GM12878 (cell line): ENCODE measurements at regions not wholly inside any gene's neighbourhood (a gene's known extent, or its start where the extent isn't known, plus 50 kb on each side); places are given as distances from the start of the nearest gene placed in this dataset.

Experiments
- ATAC-seq: fragments of 200-7000 bp; cut with Tn5 transposase; 3 replicates; pipeline ENCODE4 v1.9.1; 2020; ENCODE audit warnings: mild to moderate bottlenecking, moderate library complexity
- BruUV-seq: library from RNA; stranded (reverse); fragments of 400-500 nt; replicated peaks from 2 replicates; lab custom pipeline; 2021; lab: Mats Ljungman, UMichigan
- CTCF ChIA-PET: fragments of 300-600 bp; sonication (Branson Sonifier 250); formaldehyde crosslinking; extraction: SDS; loops from one replicate; lab custom pipeline; 2021; ENCODE audit warnings: inconsistent platforms; lab: Yijun Ruan, JAX
- POLR2A ChIA-PET: fragments of 350-600 bp; formaldehyde crosslinking; extraction: SDS; loops from one replicate; lab custom pipeline; 2021; ENCODE audit warnings: inconsistent platforms; lab: Charles Lee
- RAD21 ChIA-PET: fragments of 300-600 bp; sonication (Branson Sonifier 250); formaldehyde crosslinking; loops from one replicate; lab custom pipeline; 2023; ENCODE audit warnings: antibody characterized with exemption; ENCODE audit not compliant: unreplicated experiment; lab: Charles Lee
- SMC1A ChIA-PET: fragments of 300-600 bp; sonication (Branson Sonifier 250); formaldehyde crosslinking; loops from one replicate; lab custom pipeline; 2023; ENCODE audit not compliant: unreplicated experiment, uncharacterized antibody; lab: Charles Lee
- DNase-seq: peaks from one replicate; pipeline ENCODE4 v3.0.0-alpha.2; 2011; ENCODE audit warnings: low read depth, low spot score
- FAIRE-seq: peaks from 3 replicates; lab custom pipeline; 2011; peaks lifted over from hg19 to GRCh38; lab: Jason Lieb, UNC
- H2AFZ ChIP-seq: 2 replicates; pipeline ENCODE4 v1.6.0; 2011; ENCODE audit warnings: low read depth, low read length, control low read depth; ENCODE audit not compliant: control insufficient read depth
- H3K27ac ChIP-seq: 2 replicates; pipeline ENCODE4 v1.5.1; 2011; ENCODE audit warnings: control low read depth; ENCODE audit not compliant: control insufficient read depth, insufficient read depth
- H3K27me3 ChIP-seq, 2 experiments: replicated peaks in 1 of 2; 2 replicates each; pipeline versions ENCODE4 v1.6.0 to v1.6.1; 2011; ENCODE audit warnings: low read length in 1 of 2; ENCODE audit not compliant: control insufficient read depth in 2 of 2, insufficient read depth in 2 of 2
- H3K36me3 ChIP-seq, 2 experiments: 2 replicates each; pipeline ENCODE4 v1.5.1; 2011; ENCODE audit warnings: low read length in 1 of 2; ENCODE audit not compliant: control insufficient read depth in 2 of 2, insufficient read depth in 2 of 2
- H3K4me1 ChIP-seq: 2 replicates; pipeline ENCODE4 v1.6.1; 2011; ENCODE audit warnings: mild to moderate bottlenecking, low read length, moderate library complexity, mixed read lengths; ENCODE audit not compliant: control insufficient read depth, insufficient read depth
- H3K4me2 ChIP-seq: 2 replicates; pipeline ENCODE4 v1.6.0; 2011; ENCODE audit warnings: control low read depth; ENCODE audit not compliant: control insufficient read depth, insufficient read depth
- H3K4me3 ChIP-seq: fragments of 200-600 bp; sonication (generic); 2 replicates; pipeline ENCODE4 v1.5.1; 2016
- H3K79me2 ChIP-seq: 2 replicates; pipeline ENCODE4 v1.6.0; 2011; ENCODE audit warnings: low read length; ENCODE audit not compliant: control insufficient read depth, insufficient read depth
- H3K9ac ChIP-seq: 2 replicates; pipeline ENCODE4 v1.8.0; 2011; ENCODE audit warnings: low read length, control low read depth, mixed read lengths; ENCODE audit not compliant: control insufficient read depth, insufficient read depth
- H3K9me3 ChIP-seq: replicated peaks from 3 replicates; pipeline ENCODE4 v1.5.1; 2011; ENCODE audit warnings: mild to moderate bottlenecking, low read length; ENCODE audit not compliant: control insufficient read depth, insufficient read depth
- H4K20me1 ChIP-seq: 2 replicates; pipeline ENCODE4 v1.6.0; 2011; ENCODE audit not compliant: control insufficient read depth, insufficient read depth
- IKZF2 ChIP-seq, 2 experiments: fragments of 450-650 bp; IDR thresholded peaks; 2 replicates each; pipeline ENCODE4 v1.6.1; 2017; ENCODE audit warnings: mild to moderate bottlenecking in 2 of 2, moderate library complexity in 2 of 2
- MAX ChIP-seq: IDR thresholded peaks from 2 replicates; pipeline ENCODE4 v1.6.1; 2012; ENCODE audit warnings: low read depth, low read length, improper control_type of control experiment
- NFIC ChIP-seq: IDR thresholded peaks from 2 replicates; pipeline ENCODE4 v1.6.1; 2012; ENCODE audit warnings: low read depth, mild to moderate bottlenecking, inconsistent platforms, low read length, moderate library complexity
- RBBP5 ChIP-seq: fragments of 200-600 bp; sonication (generic); conservative IDR thresholded peaks from 2 replicates; pipeline ENCODE4 v1.6.1; 2016
- SMARCA5 ChIP-seq: fragments of 450-650 bp; IDR thresholded peaks from 2 replicates; pipeline ENCODE4 v1.6.1; 2017; ENCODE audit warnings: mild to moderate bottlenecking
- USF2 ChIP-seq: IDR thresholded peaks from 2 replicates; pipeline ENCODE4 v1.6.1; 2011; ENCODE audit warnings: low read depth, low read length, improper control_type of control experiment, borderline replicate concordance
- ZNF217 ChIP-seq: fragments of 450-650 bp; IDR thresholded peaks from 2 replicates; pipeline ENCODE4 v1.6.1; 2017; ENCODE audit warnings: antibody characterized with exemption, mild to moderate bottlenecking
- ZNF622 ChIP-seq: fragments of 450-650 bp; IDR thresholded peaks from 2 replicates; pipeline ENCODE4 v1.6.1; 2017; ENCODE audit warnings: mild to moderate bottlenecking, inconsistent platforms
- WGBS: methylation state at CpG from one replicate; pipeline ENCODE4 v1.1.6; 2016; ENCODE audit warnings: low lambda C conversion rate; ENCODE audit not compliant: insufficient replicate concordance, insufficient coverage; ENCODE audit errors: missing lambda C conversion rate; 5-methylcytosine and 5-hydroxymethylcytosine counted together
- in situ Hi-C: fragments of 300-500 bp; cut with MboI; formaldehyde crosslinking; loops from 9 replicates; pipeline ENCODE4 v1.14.3; 2018; ENCODE audit warnings: mixed read lengths
- intact Hi-C: fragments of 100-400 bp; cut with micrococcal nuclease; formaldehyde crosslinking; loops from one replicate; pipeline ENCODE4 v1.14.2; 2022; ENCODE audit not compliant: unreplicated experiment

GRCh38 chr14:98227727-98228111, 1044.3 kb downstream of the BCL11B start:
- in situ Hi-C loops = no loop called here
- Histone ChIP-seq H4K20me1 (no peaks in the 10 kb centered on the region), H2AFZ (no peak overlapping the region), H3K4me2 (no peak overlapping the region; the same call in 1 of the 2 replicates), H3K9ac (no peak overlapping the region), H3K27me3 (no peaks in the 10 kb centered on the region), H3K36me3 (no peaks in the 10 kb centered on the region), H3K9me3 (no peaks in the 10 kb centered on the region; the same call in none of the 3 replicates)
- ATAC-seq = peak; percentile 12
- POLR2A ChIA-PET = interaction anchor here (0.7 to 7.5 kb wide), 8 partner anchors 8 to 288 kb away, joined by 3 to 46 read pairs (median 6); no protein-coding TSS in a partner anchor
- no peak for FAIRE-seq
- SMC1A ChIA-PET = interaction anchor here (0.7 to 14.0 kb wide), 22 partner anchors 9 to 1035 kb away, joined by 3 to 320 read pairs (median 4); no protein-coding TSS in a partner anchor
- 0 out of 2 replicates have a peak, but pooled peaks have one; percentile 44 for TF ChIP-seq NFIC
- TF ChIP-seq ZNF217 = peak; percentile 69
- no peak for TF ChIP-seq RBBP5
- TF ChIP-seq USF2 = no peak
- 0 out of 4 replicates have a peak, but pooled peaks of 1 of the 2 experiments have one; percentile 35 for TF ChIP-seq IKZF2 (IDR thresholded peaks at IDR 0.05)
- TF ChIP-seq SMARCA5 = peak; percentile 91
- TF ChIP-seq MAX = no peak
- TF ChIP-seq ZNF622 = no peak
- TF ChIP-seq, all 136 proteins: peak for 4
- ChIA-PET CTCF (interaction anchor here (0.7 to 2.7 kb wide), 11 partner anchors 9 to 1038 kb away, joined by 3 to 22 read pairs (median 4); no protein-coding TSS in a partner anchor), RAD21 (interaction anchor here (0.6 to 6.3 kb wide), 31 partner anchors 10 to 1062 kb away, joined by 3 to 82 read pairs (median 4); no protein-coding TSS in a partner anchor)
- Histone ChIP-seq H3K4me3 (no peak overlapping the region), H3K27ac (peak overlapping the region; percentile 75), H3K79me2 (no peaks in the 10 kb centered on the region), H3K4me1 (peaks cover 5% of the 10 kb centered on the region)
- BruUV-seq = no TSS peak
- DNase-seq = no peak
- WGBS = 1% methylated on average over 3 of the region's 3 CpGs
- intact Hi-C loops = loop anchor here (1.0 kb wide), 1 partner anchor 29 kb away; no protein-coding TSS in a partner anchor
